DOHH2 (cell line): ENCODE measurements at regions not wholly inside any gene's neighbourhood (a gene's known extent, or its start where the extent isn't known, plus 50 kb on each side); places are given as distances from the start of the nearest gene placed in this dataset.

ENCODE experiments used
- H3F3A ChIP-seq: fragments of 200-600 bp; sonication (generic), shearing (Covaris generic); 2 replicates; pipeline ENCODE4 v1.6.0; 2016; ENCODE audit warnings: antibody characterized with exemption, mild to moderate bottlenecking; ENCODE audit not compliant: control insufficient read depth, insufficient read depth
- H3K27ac ChIP-seq: fragments of 200-600 bp; sonication (generic); 2 replicates; pipeline ENCODE4 v1.5.1; 2014; ENCODE audit warnings: low read depth, mild to moderate bottlenecking, low read length, moderate library complexity
- H3K27me3 ChIP-seq: fragments of 200-600 bp; sonication (generic); 2 replicates; pipeline ENCODE4 v1.6.1; 2014; ENCODE audit warnings: mild to moderate bottlenecking, low read length, mixed read lengths; ENCODE audit not compliant: control insufficient read depth
- H3K36me3 ChIP-seq: fragments of 200-600 bp; sonication (generic); 2 replicates; pipeline ENCODE4 v1.6.1; 2014; ENCODE audit warnings: mild to moderate bottlenecking, low read length, moderate library complexity, mixed read lengths; ENCODE audit not compliant: control insufficient read depth
- H3K4me1 ChIP-seq: fragments of 200-600 bp; sonication (generic); 2 replicates; pipeline ENCODE4 v1.6.1; 2014; ENCODE audit warnings: mild to moderate bottlenecking, low read length, mixed read lengths; ENCODE audit not compliant: control insufficient read depth
- H3K4me2 ChIP-seq: fragments of 200-600 bp; sonication (generic); 2 replicates; pipeline ENCODE4 v1.6.0; 2014; ENCODE audit warnings: mild to moderate bottlenecking, low read length, moderate library complexity
- H3K4me3 ChIP-seq: fragments of 200-600 bp; sonication (generic); 2 replicates; pipeline ENCODE4 v1.5.1; 2014; ENCODE audit warnings: mild to moderate bottlenecking, low read length, mixed read lengths
- H3K79me2 ChIP-seq: fragments of 200-600 bp; sonication (generic); 2 replicates; pipeline ENCODE4 v1.6.1; 2014; ENCODE audit warnings: mild to moderate bottlenecking, low read length, mixed read lengths; ENCODE audit not compliant: control insufficient read depth
- H3K9me2 ChIP-seq: fragments of 200-600 bp; sonication (generic); replicated peaks from 2 replicates; pipeline ENCODE4 v1.6.1; 2014; ENCODE audit warnings: mild to moderate bottlenecking, low read length, mixed read lengths; ENCODE audit not compliant: control insufficient read depth
- H3K9me3 ChIP-seq: fragments of 200-600 bp; sonication (generic); 2 replicates; pipeline ENCODE4 v1.6.1; 2014; ENCODE audit warnings: antibody characterized with exemption, low read length, mixed read lengths; ENCODE audit not compliant: control insufficient read depth, insufficient read depth
- H4K20me1 ChIP-seq: fragments of 200-600 bp; sonication (generic); 2 replicates; pipeline ENCODE4 v1.6.0; 2014; ENCODE audit warnings: low read depth, mild to moderate bottlenecking, antibody characterized with exemption, low read length, moderate library complexity; ENCODE audit not compliant: control insufficient read depth, insufficient read depth
- EZH2phosphoT487 ChIP-seq: fragments of 200-600 bp; sonication (generic); IDR thresholded peaks from 2 replicates; pipeline ENCODE4 v1.6.1; 2017; ENCODE audit warnings: borderline replicate concordance, mild to moderate bottlenecking, antibody characterized with exemption, low read length, moderate library complexity, mixed read lengths
- TF ChIP-seq, protein P1 (sequence below): fragments of 200-600 bp; sonication (generic); IDR thresholded peaks from one replicate; pipeline ENCODE4 v1.5.1; 2014; ENCODE audit warnings: antibody characterized with exemption, mild to moderate bottlenecking, low read depth, low read length; ENCODE audit not compliant: poor library complexity, severe bottlenecking

GRCh38 chr20:11721411-11721810 lies 196.3 kb upstream of the BTBD3 start:
- no peaks in the 10 kb centered on the region for H3K9me3 ChIP-seq
- H3K4me2 ChIP-seq, result no peak overlapping the region
- no peak overlapping the region for H3K4me3 ChIP-seq
- no peaks in the 10 kb centered on the region for H3K4me1 ChIP-seq
- H3K79me2 ChIP-seq, result no peaks in the 10 kb centered on the region
- H3K36me3 ChIP-seq, result no peaks in the 10 kb centered on the region
- no peaks in the 10 kb centered on the region for H3F3A ChIP-seq
- no peaks in the 10 kb centered on the region for H3K9me2 ChIP-seq
- no peaks in the 10 kb centered on the region for H3K27me3 ChIP-seq
- no peaks in the 10 kb centered on the region for H4K20me1 ChIP-seq
- H3K27ac ChIP-seq, result no peak overlapping the region
- no peak for TF ChIP-seq EZH2phosphoT487
- TF ChIP-seq, protein P1, sequence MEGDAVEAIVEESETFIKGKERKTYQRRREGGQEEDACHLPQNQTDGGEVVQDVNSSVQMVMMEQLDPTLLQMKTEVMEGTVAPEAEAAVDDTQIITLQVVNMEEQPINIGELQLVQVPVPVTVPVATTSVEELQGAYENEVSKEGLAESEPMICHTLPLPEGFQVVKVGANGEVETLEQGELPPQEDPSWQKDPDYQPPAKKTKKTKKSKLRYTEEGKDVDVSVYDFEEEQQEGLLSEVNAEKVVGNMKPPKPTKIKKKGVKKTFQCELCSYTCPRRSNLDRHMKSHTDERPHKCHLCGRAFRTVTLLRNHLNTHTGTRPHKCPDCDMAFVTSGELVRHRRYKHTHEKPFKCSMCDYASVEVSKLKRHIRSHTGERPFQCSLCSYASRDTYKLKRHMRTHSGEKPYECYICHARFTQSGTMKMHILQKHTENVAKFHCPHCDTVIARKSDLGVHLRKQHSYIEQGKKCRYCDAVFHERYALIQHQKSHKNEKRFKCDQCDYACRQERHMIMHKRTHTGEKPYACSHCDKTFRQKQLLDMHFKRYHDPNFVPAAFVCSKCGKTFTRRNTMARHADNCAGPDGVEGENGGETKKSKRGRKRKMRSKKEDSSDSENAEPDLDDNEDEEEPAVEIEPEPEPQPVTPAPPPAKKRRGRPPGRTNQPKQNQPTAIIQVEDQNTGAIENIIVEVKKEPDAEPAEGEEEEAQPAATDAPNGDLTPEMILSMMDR, result no peak

DNA sequence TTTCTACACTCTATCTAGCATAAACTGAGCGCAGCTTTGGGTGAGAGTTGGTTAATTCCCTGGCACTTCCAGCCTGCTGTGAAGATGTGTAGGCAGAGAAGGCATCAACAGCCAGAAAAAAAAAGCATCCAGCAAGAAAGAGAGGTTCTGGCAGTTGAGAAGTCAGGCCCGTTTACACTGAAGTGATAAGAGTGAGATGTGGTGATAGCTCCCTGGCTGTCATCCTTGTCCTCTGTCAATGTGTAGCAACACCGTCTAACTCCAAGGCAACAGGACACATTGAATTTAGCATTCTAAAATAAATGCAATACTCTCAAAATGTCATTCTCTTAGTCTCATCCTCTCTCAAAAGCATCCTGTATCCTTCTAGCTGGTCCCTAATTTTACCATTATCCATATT lies 193.6 kb upstream of the BTBD3 start:
- H3K4me1 ChIP-seq, result no peaks in the 10 kb centered on the region
- H3F3A ChIP-seq, result no peaks in the 10 kb centered on the region
- no peaks in the 10 kb centered on the region for H3K36me3 ChIP-seq
- no peaks in the 10 kb centered on the region for H4K20me1 ChIP-seq
- H3K79me2 ChIP-seq, result no peaks in the 10 kb centered on the region
- H3K27ac ChIP-seq, result no peak overlapping the region
- H3K4me3 ChIP-seq, result no peak overlapping the region
- peaks cover 2% of the 10 kb centered on the region; the same call in 1 of the 2 replicates for H3K9me3 ChIP-seq
- H3K27me3 ChIP-seq, result no peaks in the 10 kb centered on the region
- H3K4me2 ChIP-seq, result no peak overlapping the region
- H3K9me2 ChIP-seq, result no peaks in the 10 kb centered on the region
- TF ChIP-seq, protein P1, result no peak
- TF ChIP-seq EZH2phosphoT487, result no peak

DNA sequence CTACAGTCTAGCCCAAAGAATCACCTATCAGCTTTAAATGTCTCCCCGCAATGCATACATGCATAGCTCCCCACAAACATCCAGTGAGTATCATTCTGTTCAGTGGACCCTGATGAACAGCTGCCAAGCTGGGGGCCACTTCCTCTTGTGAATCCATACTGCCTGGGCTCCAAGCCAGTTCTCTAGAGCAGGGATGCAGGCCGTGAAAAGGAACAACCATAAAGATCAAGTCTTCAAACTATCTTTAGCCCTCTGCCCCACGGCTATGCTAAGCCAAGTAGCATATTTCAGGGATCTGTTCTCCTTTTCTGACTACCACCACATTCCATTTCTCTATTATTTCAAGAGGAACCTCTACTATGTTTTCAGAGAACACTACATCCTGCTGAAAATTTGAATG lies 191.7 kb upstream of the BTBD3 start:
- Histone ChIP-seq H3F3A (no peaks in the 10 kb centered on the region), H3K4me2 (no peak overlapping the region), H3K36me3 (no peaks in the 10 kb centered on the region), H3K4me3 (no peak overlapping the region), H3K27me3 (no peaks in the 10 kb centered on the region), H3K4me1 (no peaks in the 10 kb centered on the region), H3K9me3 (peaks cover 2% of the 10 kb centered on the region; the same call in 1 of the 2 replicates), H3K27ac (no peak overlapping the region), H3K9me2 (no peaks in the 10 kb centered on the region), H3K79me2 (no peaks in the 10 kb centered on the region), H4K20me1 (no peaks in the 10 kb centered on the region)
- TF ChIP-seq, protein P1, result no peak
- TF ChIP-seq EZH2phosphoT487, result no peak
